NCI-H748 (cell line): ENCODE measurements at regions not wholly inside any gene's neighbourhood (a gene's known extent, or its start where the extent isn't known, plus 50 kb on each side); places are given as distances from the start of the nearest gene placed in this dataset.

ENCODE experiments used
- DNase-seq: peaks from one replicate; lab custom pipeline; 2025; ENCODE audit not compliant: unreplicated experiment; lab: John Stamatoyannopoulos, UW

DNA sequence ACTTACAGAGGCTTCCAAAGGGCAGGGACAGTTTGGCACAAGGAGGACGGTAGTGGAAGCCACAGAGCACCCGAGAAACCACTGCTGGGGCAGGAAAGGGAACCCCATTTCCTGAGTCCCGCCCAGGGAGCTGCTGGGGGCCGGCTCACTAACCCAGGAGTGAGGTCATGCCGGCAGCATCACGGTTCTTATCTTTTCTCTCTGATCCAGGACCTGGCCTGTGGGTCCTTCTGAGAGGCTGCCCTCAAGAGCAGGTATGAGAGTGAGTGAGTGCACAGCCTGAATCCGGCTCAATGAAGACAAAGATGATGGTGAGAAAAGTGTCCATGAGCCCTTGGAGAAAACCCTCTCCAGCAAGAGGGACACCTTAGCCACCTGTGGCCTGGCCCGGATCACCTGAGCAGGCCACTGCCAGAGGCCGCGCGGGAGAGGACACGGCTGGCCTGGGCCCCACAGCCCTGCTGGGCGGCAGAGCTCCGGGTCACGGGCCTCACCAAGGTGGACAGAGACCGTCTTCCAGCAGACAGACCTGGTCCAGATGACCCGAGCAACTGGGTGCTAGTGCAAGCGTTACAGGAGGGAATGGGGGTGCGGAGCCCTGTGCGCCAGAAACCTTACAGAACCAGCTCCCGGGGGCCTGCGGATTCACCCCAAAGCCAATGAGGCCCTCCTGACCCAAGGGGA lies 94.9 kb downstream of the RIPK4 start:
- no peak for DNase-seq

DNA sequence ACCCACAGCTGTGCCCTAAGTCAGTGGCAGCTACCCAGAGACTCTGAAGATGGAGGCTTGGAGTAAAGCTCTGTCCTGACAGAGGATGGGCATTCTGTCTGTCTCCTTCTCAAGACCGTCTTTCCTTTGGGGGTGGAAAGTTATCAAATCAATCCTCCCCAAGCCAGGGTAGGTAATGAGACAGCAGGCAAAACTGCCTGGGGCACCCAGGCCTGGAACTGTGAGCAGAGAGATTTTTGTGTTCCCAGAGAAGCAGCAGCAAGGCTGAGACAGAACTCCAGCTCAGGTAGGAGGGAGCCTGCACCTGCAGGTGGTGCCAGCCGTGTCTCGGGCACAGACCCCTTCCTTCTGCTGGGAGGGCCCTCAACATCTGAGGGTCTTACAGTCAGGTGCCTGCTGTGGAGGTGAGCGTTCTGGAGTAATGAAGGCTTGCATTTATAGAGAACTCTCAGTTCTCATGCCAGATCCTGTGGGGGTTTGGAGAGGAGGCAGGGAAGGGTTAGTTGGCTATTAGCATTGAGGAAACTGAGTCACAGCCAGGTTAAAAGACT lies 95.6 kb downstream of the RIPK4 start:
- no peak for DNase-seq

DNA sequence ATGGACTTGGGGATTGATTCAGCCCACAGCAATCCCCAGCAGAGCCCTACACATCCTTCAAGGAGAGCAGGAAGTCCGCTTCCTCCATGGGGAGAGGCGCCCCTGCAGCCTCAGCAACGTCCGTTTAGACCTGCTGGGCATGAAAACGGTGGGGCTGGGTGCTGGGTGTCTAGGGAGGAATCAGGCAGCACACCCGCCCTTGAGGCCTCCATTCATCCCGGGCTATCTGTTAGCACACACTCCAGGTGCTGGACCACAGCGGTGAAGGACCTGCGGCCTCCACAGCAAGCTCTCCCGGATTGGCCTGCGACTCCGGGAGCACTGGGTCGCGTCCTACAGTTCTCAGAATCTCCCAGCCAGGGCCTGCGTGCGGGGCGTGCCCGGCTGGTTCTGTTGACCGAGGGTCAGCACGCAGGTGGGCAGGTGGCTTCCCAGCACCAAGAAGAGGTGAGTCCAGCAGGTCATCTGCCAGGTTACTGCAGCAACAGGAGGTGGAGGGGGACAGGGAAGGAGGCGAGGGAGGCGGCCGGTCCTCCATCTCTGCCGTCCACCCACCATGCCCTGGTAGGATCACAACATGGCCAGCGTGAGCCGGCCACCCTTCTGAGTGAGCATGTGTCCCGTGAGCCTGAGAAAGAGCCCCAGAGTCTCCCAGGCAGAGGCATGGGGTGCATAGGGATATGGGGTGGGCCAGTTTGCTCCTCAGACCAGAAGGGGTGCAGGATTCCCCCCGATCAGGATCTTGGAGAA lies 96.6 kb downstream of the RIPK4 start:
- DNase-seq: no peak

DNA sequence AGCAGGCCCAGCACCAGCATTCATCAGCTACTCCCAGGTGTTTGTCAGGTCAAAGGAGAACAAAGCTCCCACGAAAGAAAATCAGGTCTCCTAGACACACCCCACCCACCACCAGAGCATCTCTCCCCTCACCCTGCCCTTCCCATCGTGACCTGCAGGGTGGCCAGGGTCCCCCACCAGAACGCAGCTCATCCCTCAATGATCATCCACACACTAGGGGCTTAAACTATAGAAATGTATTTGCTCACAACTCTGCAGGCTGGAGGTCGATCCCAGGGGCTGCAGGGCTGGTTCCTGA lies 97.4 kb downstream of the RIPK4 start:
- DNase-seq: no peak

DNA sequence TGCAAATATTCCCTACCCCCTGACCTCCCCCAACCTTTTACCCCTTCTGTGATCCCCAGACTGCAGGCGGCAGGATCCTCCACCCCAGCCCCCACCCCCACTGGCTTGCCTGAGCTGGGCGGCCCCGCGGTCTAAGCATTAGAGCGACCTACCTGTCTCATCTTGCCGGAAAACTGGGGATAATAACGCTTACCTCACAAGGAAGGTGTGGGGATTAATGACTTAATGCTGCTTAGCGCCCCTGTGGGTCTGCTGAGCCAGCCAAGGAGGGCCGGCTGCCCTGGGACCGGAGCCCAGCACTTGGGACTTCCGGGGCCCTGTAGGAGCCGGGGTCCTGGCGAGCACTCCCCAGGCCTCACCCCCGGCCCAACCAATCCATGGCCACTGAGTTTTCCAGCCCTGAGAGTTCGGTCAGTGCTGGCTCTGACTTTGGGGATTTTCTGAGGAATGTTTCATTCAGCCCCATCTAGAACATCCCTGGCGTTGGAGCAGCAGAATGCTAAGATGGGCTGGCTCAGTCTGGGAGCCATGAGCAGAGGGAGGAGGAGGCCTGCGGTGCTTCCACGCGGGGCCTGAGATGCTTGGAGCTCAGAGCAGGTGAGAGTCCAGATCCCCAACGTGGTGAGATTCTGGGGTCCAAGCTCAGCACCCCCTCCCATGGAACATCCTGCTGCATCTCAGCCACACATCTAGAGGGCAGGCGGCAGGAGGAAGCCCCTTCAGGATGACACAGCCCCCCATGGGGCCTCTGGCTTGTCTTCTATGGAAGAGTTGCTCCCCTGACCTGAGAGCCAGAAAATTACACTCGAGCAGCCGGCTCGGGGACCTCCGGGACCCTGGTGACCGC lies 97.9 kb downstream of the RIPK4 start:
- DNase-seq: no peak

DNA sequence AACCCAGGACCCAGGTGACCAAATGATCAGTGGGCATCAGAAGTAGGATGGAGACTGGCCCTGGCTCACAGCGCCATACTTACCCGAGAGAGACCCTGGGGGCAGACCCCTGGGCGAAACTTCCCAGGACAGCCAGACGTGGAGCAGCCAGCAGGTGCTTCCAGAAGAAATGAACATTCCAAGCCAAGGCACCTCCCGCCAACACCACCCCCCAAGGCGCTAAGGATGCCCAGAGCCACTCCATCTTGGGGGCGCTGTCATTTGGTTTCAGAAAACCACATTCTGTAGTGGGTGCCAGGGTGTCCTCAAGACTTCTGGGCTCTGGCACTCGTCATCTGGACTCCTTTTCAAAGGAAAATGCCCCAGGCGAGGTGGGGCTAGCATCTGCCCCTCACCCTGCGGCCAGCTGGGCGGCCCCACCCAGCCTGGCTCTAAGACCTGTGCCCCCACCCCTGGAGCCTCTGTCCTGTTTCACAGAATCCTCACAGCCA lies 98.8 kb downstream of the RIPK4 start:
- DNase-seq: no peak

DNA sequence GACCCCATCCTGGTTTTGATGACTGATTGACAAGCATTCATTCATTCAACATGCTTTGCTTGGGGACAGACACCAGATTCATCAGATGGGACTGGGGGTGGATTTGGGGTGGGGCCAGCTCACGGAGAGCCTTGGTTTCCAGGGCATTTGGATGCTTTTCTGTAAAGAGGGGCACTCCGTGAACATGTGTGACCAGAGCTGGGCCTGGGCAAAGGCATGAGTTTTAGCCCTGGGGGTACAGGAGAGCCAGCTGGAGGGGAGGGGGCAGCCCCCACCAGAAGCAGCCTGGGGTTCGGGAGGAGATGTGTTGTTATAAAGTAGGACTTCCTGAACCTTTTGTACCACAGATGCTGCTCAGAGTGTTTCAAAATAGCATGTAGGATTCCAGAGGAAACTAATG lies 99.7 kb downstream of the RIPK4 start:
- DNase-seq: no peak

DNA sequence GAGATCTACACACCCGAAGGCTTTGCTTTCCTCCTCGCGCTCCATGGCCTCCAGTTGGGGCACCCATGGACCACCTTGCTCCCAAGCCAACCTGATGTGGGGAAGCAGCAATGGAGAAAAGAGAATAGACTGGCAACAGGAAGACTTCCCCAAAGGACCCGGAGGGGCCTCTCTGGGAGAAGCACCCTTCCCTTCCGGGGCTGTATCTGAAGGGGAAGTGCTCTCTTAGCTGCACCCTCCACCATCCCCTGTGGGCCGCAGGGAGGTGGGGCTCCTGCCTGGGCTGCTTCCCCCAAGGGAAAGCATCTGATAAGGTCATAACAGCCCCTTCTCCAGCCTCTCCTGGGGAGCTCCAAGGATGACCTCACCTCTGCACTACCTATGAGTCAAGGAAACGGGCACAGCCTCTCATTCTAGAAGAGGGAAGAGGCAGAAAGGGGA lies 100.2 kb downstream of the RIPK4 start:
- DNase-seq: no peak

DNA sequence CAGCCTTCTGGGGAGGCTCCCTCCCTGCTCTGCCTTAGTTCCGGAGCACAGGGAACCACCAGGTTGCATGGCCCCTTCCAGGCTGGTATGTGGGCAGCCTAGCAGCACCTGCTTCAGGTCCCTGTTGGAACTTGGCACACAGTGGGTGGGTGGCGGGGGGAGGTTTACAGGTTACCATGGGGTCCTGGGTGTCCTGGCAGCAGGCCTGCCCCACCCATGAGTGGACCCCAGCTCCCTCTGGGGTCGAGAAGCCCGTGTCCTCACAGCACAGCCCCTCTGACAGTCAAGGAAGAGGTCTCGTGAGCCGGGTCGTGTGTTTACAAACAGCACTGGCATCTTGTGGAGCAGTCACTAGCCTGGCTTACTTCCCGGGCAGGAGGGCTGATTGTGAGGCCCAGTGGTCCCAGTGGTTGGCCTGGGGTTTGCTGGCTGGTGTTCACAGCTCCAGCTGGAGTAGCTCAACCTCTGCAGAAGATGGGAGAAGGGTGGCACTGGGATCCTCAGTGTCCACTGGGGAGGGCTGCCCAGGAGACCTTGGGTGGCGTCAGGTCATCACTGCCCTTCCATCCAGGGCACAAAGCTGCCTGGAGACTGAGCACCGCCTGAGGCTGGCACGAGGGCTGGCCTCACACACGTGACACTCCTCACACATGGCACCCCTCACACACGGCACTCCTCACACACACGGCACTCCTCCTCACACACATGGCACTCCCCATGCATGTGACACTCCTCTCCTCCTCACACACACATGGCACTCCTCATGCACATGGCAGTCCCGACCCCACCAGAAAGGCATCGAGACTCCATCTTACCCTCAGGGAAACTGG lies 100.9 kb downstream of the RIPK4 start:
- DNase-seq: no peak

DNA sequence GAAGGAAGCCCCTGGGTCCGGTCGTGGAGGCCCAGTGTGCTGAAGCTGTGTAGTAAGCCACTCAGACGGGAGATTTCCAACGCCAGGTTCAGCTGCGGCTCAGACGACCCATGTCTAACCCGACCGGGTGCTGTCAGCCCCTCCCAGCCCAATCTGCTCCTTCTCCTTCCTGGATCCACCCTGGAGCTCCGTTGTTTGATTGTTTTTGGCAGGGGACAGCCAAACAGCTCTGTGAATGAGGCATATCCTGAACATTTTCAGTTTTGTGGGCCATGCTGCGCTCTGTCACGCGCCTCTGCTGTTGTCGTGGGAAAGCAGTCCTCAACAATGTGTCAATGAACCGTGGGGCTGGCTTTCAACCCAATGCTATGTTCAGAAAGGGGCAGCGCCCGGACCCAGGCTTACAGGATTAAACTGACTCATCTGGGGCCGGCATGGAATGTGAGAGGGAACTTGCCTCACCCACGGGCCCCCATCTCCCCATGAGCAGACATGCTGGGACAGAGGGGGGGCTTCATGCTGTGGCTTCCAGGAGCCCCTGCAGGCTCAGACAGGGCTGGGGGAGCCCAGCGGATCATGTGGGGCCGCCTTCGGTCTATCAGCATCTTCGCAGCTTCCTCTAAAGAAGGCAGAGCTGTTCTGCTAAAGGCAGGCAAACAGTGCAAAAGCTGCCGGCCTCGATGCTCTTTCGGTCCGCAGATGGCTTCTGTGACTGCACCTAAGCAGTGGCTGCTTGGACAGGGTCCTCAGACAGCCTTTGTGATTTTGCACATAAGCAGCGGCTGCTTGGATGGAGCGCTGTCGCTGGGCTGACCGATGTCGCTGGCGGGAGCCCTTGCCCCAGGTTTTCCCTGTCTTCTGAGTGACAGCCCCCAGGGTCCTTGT lies 101.7 kb downstream of the RIPK4 start:
- no peak for DNase-seq

DNA sequence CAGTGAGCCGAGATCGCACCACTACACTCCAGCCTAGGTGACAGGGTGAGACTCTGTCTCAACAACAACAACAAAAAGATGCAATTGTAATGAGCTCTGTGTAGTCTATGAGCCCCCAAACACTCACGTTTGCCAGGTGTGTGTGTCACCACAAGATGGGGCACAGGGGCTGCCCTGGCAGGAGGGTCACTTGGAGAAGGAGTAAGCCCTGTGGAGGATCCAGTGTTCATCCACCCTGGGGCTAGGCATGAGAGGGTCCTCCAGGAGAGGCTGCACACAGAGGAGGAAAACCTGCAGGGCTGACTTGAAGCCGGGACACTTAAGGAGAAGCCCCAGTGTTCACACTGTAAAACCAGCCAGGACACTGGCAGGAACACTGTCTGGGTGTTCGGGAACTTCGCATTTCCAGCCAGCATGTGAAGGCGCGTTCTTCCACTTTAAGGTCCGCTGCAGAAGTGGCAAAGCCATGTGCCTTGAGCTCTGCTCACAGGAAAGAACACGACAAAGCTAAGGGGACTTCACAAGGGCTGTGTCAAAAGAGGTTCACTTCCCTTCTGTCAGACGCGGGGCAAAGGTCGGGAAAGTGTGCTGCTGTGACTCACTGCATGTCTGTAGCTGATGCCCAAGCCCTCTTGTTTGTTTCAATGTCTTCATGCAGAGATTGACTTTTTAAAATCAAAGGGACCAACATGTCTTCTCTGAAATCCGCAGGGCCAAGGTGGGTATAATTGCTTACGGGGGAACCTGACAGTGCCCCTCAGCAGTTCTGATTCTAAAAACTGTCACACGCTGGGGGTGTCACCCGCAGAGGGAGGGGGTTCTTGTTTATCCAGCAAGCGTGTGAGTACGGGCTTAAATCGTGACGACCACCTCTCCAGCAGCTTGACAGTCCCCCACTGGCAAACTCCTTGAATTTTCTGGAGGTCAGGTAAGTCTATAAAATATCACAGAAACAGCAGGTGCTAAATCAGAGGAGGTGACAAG lies 102.8 kb downstream of the RIPK4 start:
- DNase-seq: no peak

DNA sequence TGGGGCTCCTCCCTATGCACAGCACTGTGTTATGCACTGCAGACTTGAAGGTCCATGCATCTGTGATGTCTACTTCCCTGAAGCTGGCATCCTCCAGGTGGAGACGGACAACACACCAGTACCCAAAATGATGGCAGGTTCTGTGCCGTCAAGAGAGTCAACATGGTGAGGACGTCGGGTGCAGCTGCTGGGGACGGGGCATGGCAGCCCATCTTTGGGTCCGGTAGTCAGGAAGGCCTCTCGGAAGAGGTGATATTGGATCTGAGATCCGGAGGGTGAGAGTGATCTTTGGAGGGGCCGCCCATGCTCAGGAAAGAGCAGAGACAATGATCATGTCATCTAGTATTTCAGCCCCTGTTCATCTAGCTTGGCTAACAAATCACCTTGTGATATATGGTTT lies 104.1 kb downstream of the RIPK4 start:
- no peak for DNase-seq

DNA sequence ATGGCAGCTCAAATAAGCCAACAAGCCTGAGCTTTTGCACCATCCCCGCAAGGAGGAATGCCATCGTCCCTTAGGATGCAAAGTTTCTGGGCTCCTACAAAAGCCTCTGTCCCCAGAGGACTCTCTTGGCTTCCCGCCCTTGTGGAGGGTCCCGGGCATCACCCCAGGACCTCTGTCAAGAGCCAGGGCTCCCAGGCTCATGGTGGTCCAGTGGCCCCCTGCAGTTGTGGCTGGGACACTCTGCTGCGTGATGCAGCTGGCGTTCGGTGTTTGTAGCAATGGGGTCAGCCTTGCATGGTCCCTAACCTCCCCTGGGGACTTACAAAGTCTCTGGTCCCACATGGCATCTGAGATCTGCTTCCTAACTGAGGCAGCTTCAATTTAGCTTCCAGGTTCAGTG lies 104.7 kb downstream of the RIPK4 start:
- DNase-seq: no peak

DNA sequence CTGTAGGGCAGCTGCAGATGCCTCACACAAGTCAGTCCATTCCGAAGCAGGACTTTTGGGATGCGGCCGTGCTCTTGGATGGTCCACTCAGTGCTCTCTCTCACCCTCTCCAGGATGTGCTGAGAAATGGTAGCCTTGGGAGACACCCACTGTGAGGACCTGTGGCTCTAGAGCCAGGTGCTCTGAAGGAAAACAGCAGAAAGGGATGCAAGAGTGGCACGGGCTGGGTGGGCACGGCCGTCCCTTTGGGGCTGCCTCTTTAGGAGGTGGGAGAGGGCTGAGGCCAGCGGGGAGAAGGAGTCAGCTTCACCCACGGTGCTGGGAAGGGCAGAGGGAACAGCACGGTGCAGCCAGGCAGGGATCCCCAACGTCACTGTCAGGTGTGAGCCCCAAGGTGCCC lies 106.1 kb downstream of the RIPK4 start:
- DNase-seq: no peak

DNA sequence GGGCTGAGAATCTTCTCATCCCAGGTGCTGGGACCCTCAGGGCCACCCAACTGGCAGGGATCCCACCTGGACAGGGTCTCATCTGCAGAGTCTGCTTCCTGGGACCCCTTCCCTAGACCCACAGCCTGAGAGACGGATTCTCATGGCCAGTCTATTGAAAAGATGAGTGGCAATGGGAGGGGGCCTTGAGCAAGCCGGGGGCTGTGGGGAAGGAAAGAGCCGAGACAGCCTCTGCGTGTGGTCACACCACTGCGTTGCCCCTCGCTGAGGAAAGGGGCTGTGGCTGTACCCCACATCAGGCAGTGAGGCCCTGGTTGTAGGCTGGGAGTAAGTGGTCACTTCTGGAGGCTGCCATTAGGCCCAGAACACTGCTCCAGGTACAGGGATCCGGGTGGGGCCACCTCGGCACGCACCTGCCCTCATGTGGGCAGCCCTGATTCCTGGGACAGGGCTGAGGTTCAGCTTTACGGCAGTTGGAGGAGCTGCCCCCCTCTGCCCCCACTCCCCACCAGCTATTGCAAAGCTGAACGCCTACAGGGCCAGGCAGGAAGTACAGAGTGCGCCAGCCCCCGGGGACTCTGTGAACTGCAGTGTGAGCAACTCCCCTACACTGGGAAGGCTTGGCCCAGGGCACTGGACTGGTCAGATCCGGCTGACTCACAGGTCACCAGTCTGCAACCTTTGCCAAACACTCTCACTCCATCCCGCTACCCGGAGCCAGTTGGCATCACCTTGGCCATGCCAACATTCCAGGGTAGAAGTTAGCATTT lies 106.9 kb downstream of the RIPK4 start:
- no peak for DNase-seq

DNA sequence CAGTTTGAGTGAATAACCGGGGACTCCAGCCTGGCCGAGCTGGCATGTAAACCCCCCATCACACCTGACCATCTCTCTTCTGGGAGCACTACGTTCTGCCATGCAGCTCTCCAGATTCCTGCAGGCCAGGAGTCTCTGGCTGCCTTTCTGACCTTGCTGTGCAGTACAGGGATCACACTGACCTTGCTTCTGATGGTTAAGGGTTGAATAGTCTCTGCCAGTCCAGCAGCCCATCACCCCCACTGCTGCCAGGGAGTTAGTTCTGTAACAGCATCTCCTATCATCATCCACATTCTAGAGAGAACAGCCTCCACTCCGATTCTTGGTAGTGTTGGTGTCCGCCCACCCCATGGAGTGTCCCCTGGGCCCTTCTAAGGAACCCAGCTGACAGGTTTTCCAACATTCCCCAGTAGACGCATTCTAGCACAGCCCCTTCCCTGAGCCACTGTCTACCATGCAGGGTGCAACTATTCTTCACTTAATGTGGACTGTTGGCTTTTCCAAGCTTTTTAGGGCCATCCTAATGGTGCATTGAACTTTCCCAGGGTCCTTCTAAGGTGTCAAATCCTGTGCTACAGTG lies 109.8 kb downstream of the RIPK4 start:
- no peak for DNase-seq

DNA sequence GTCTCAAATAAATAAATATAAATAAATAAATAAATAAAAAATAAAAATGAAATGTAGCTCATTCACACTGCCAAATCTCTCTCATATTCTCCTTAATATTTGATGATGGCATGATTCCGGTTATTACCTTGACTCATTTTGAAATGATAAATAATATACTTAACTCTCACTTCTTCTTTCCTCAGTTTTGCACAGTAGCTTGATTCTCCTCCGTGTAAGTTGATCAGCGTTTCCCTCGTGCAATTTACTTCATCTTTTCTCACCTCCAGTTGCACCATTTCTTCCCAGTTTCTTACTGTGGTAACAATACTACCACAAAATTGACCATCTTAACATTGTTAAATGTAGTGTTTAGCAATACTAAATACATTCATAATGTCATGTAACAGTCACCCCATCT lies 111.6 kb downstream of the RIPK4 start:
- no peak for DNase-seq
